ENCODE measurements at regions not wholly inside any gene's neighbourhood (a gene's known extent, or its start where the extent isn't known, plus 50 kb on each side); places are given as distances from the start of the nearest gene placed in this dataset.

DNA sequence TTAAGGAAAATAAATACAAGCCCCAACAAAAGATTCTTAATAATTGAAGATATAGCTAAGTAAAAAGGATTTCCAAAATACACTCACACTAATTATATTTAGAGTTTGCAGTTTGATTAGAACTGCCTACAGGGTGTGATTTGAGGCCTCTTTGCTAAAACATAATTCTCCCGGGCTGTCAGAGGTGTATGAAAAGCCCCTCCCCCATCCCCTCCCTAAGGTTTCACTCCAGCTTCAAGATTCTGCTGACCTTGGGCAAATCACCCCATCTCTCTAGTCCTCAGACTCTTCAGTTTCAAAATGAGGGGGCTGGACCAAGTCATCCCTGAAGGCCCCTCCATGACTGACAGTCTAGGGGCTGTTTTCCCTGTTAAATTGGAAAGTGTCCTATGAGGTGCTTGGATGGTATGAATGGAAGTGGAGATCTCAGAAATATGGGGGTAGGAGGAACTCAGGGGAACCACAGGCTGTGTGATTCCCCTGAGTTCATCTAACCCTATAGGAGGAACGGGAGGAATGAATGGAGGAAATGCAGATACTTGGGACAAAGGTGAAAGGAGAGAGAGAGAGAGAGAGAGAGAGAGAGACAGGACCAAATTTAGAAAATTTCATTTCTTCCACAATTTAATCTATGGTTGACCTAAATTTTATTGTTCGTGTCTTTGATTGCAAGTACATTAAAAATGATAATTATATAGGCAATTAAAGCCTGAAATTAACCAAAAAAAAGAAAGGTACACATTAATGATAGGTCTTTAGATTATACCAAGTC lies 107.5 kb downstream of the SPP2 start:
- Histone ChIP-seq H4K20me1 (replicated peaks; ENCODE audit: control insufficient read depth, extremely low read depth, insufficient read depth, low read length) (no peaks in the 10 kb centered on the region), H3K36me3 (ENCODE audit: control insufficient read depth in 2 of 2, extremely low read depth in 1 of 2, insufficient read depth in 2 of 2, low read length in 2 of 2) (no peaks in the 10 kb centered on the region), H3K9me3 (replicated peaks; ENCODE audit: control insufficient read depth, insufficient read depth, low read length) (no peaks in the 10 kb centered on the region), H3K27me3 (ENCODE audit: control insufficient read depth in 2 of 2, insufficient read depth in 2 of 2, low read length in 2 of 2) (no peaks in the 10 kb centered on the region), H3K4me2 (ENCODE audit: insufficient read depth, low read length) (no peak overlapping the region), H3K9ac (replicated peaks; ENCODE audit: extremely low read depth, insufficient read depth, low read length) (no peak overlapping the region), H3K4me3 (replicated peaks in 1 of 3; ENCODE audit: insufficient read depth in 1 of 3, low read depth in 1 of 3, low read length in 3 of 3) (no peak overlapping the region), H3K9me1 (replicated peaks; ENCODE audit: control insufficient read depth, extremely low read depth, insufficient read depth, low read length) (no peaks in the 10 kb centered on the region), H3K27ac (ENCODE audit: insufficient read depth, low read depth, low read length) (no peak overlapping the region), H3K79me2 (ENCODE audit: control insufficient read depth, insufficient read depth, low read length) (no peaks in the 10 kb centered on the region), H2AFZ (ENCODE audit: low read depth, low read length) (no peak overlapping the region), H3K4me1 (ENCODE audit: control insufficient read depth, extremely low read depth, insufficient read depth, low read length) (peaks cover 3% of the 10 kb centered on the region)
- TF ChIP-seq MYC (IDR thresholded peaks at IDR 0.05; ENCODE audit: low read depth, low read length) (no peak), EZH2 (IDR thresholded peaks at IDR 0.05; ENCODE audit: borderline replicate concordance, low read depth, low read length, severe bottlenecking) (no peak), POLR2AphosphoS5 (IDR thresholded peaks at IDR 0.05; ENCODE audit: insufficient read depth, low read depth, low read length) (no peak), GATA2 (IDR thresholded peaks at IDR 0.05; ENCODE audit: insufficient read depth, insufficient read length, low read depth, low read length) (no peak), POLR2A (IDR thresholded peaks at IDR 0.05; ENCODE audit: low read depth, low read length) (no peak), JUN (IDR thresholded peaks at IDR 0.05; ENCODE audit: borderline replicate concordance, insufficient read depth, insufficient read length, low read depth) (no peak), FOS (IDR thresholded peaks at IDR 0.05; ENCODE audit: borderline replicate concordance, insufficient read depth, low read length) (no peak)
- TF ChIP-seq, protein P1, sequence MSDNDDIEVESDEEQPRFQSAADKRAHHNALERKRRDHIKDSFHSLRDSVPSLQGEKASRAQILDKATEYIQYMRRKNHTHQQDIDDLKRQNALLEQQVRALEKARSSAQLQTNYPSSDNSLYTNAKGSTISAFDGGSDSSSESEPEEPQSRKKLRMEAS (IDR thresholded peaks at IDR 0.05; ENCODE audit: insufficient read depth, insufficient read length) = no peak
- TF ChIP-seq, protein P2, sequence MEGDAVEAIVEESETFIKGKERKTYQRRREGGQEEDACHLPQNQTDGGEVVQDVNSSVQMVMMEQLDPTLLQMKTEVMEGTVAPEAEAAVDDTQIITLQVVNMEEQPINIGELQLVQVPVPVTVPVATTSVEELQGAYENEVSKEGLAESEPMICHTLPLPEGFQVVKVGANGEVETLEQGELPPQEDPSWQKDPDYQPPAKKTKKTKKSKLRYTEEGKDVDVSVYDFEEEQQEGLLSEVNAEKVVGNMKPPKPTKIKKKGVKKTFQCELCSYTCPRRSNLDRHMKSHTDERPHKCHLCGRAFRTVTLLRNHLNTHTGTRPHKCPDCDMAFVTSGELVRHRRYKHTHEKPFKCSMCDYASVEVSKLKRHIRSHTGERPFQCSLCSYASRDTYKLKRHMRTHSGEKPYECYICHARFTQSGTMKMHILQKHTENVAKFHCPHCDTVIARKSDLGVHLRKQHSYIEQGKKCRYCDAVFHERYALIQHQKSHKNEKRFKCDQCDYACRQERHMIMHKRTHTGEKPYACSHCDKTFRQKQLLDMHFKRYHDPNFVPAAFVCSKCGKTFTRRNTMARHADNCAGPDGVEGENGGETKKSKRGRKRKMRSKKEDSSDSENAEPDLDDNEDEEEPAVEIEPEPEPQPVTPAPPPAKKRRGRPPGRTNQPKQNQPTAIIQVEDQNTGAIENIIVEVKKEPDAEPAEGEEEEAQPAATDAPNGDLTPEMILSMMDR (IDR thresholded peaks at IDR 0.05; ENCODE audit: extremely low read depth in 1 of 2, insufficient read depth in 1 of 2, low read depth in 1 of 2, low read length in 2 of 2) = no peak
- dilution Hi-C loops (cut with MboI; ENCODE audit: extremely low pct_ligation_motif_present, low sequenced_read_pairs) (no loop called here), intact Hi-C loops (cut with micrococcal nuclease) (no loop called here)
- FAIRE-seq (no peak), DNase-seq (ENCODE audit: low read depth, low spot score) (no peak)
- CTCF ChIA-PET = no interaction called here
- POLR2A ChIA-PET = no interaction called here
- no TSS peak for BruUV-seq (replicated peaks)
